ENCODE measurements at regions not wholly inside any gene's neighbourhood (a gene's known extent, or its start where the extent isn't known, plus 50 kb on each side); places are given as distances from the start of the nearest gene placed in this dataset.
A peak's percentile ranks its signal among the peaks of the same experiment; 100 is the strongest.

- Histone ChIP-seq H3K4me1 (ENCODE audit: control insufficient read depth, extremely low read depth, insufficient read depth, low read length) (peaks cover 19% of the 10 kb centered on the region), H3K36me3 (ENCODE audit: control insufficient read depth in 2 of 2, extremely low read depth in 1 of 2, insufficient read depth in 2 of 2, low read length in 2 of 2) (no peaks in the 10 kb centered on the region), H3K27ac (ENCODE audit: insufficient read depth, low read depth, low read length) (peak overlapping the region; percentile 95), H3K27me3 (ENCODE audit: control insufficient read depth in 2 of 2, insufficient read depth in 2 of 2, low read length in 2 of 2) (peaks cover 0 to 13% of the 10 kb centered on the region in 2 experiments), H3K9ac (replicated peaks; ENCODE audit: extremely low read depth, insufficient read depth, low read length) (peak overlapping the region; percentile 57), H3K79me2 (ENCODE audit: control insufficient read depth, insufficient read depth, low read length) (no peaks in the 10 kb centered on the region), H2AFZ (ENCODE audit: low read depth, low read length) (peak overlapping the region; percentile 82), H3K9me1 (replicated peaks; ENCODE audit: control insufficient read depth, extremely low read depth, insufficient read depth, low read length) (no peaks in the 10 kb centered on the region), H3K9me3 (replicated peaks; ENCODE audit: control insufficient read depth, insufficient read depth, low read length) (no peaks in the 10 kb centered on the region), H3K4me3 (replicated peaks in 1 of 3; ENCODE audit: insufficient read depth in 1 of 3, low read depth in 1 of 3, low read length in 3 of 3) (no peak overlapping the region), H3K4me2 (ENCODE audit: insufficient read depth, low read length) (peak overlapping the region; percentile 57), H4K20me1 (replicated peaks; ENCODE audit: control insufficient read depth, extremely low read depth, insufficient read depth, low read length) (no peaks in the 10 kb centered on the region)
- TSS peak; percentile 86 for BruUV-seq (replicated peaks)
- peak; percentile 48 for DNase-seq (ENCODE audit: low read depth, low spot score)
- peak; percentile 12 for FAIRE-seq
- dilution Hi-C loops (cut with MboI; ENCODE audit: extremely low pct_ligation_motif_present, low sequenced_read_pairs) (no loop called here), intact Hi-C loops (cut with micrococcal nuclease) (loop anchor here (5.0 kb wide), 1 partner anchor 307 kb away; no protein-coding TSS in a partner anchor)
- CTCF ChIA-PET, result interaction anchor here (1.4 kb wide), 1 partner anchor 74 kb away, joined by 7 read pairs; no protein-coding TSS in a partner anchor
- POLR2A ChIA-PET, result no interaction called here
- no peak for TF ChIP-seq MAX (IDR thresholded peaks at IDR 0.05; ENCODE audit: insufficient read depth, insufficient read length)
- TF ChIP-seq EZH2 (IDR thresholded peaks at IDR 0.05; ENCODE audit: borderline replicate concordance, low read depth, low read length, severe bottlenecking), result no peak
- TF ChIP-seq JUN (IDR thresholded peaks at IDR 0.05; ENCODE audit: borderline replicate concordance, insufficient read depth, insufficient read length, low read depth), result no peak
- no peak for TF ChIP-seq GATA2 (IDR thresholded peaks at IDR 0.05; ENCODE audit: insufficient read depth, insufficient read length, low read depth, low read length)
- TF ChIP-seq POLR2A (IDR thresholded peaks at IDR 0.05; ENCODE audit: low read depth, low read length), result no peak
- TF ChIP-seq POLR2AphosphoS5 (IDR thresholded peaks at IDR 0.05; ENCODE audit: insufficient read depth, low read depth, low read length), result no peak
- TF ChIP-seq FOS (IDR thresholded peaks at IDR 0.05; ENCODE audit: borderline replicate concordance, insufficient read depth, low read length), result no peak
- no peak for TF ChIP-seq MYC (IDR thresholded peaks at IDR 0.05; ENCODE audit: low read depth, low read length)
- no peak for TF ChIP-seq CTCF (IDR thresholded peaks at IDR 0.05; ENCODE audit: extremely low read depth in 1 of 2, insufficient read depth in 1 of 2, low read depth in 1 of 2, low read length in 2 of 2)
Measured at GRCh38 chr12:11959117-11959823, 111.5 kb upstream of the BCL2L14 start.
